Activated T-cell treated with anti-CD3 and anti-CD28 coated beads for 1 hour (primary cell): ENCODE measurements at regions not wholly inside any gene's neighbourhood (a gene's known extent, or its start where the extent isn't known, plus 50 kb on each side); places are given as distances from the start of the nearest gene placed in this dataset.

Source experiments
- DNase-seq: peaks from one replicate; pipeline ENCODE4 v3.0.0-alpha.2; 2020; ENCODE audit warnings: low read depth

DNA sequence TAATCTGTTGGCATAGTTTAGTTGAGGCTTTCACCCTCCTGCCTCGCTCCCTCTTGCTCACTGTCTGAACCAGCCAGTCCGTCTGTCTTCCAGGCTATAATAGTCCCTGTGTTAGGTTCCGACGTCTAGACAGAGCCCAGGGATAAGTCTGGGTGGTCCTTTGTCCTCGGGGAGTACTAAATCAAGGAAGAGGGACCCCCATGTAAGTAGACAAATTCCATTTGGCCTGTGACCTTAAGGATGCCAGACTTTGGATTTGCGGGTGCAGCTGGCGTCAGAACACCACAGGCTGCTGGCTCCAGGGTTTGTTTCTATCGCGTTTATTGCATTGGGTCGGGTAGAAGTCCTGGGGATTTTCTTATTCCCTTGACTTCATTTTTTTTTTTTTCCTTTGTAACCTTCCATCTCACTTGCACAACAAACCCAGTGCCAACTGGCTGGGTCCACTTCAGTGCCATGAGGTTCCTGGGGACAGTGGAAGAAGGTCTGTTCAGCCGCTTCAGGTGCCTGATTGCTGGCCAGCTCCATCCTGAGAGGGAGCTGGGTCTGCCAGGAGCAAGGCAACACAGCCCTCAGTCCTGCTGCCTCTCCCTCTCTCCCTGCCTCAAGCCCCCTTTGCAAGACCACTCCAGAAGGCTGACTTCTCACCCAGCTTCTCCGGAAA is 95.4 kb upstream of the KLHL25 start:
- DNase-seq, result no peak

DNA sequence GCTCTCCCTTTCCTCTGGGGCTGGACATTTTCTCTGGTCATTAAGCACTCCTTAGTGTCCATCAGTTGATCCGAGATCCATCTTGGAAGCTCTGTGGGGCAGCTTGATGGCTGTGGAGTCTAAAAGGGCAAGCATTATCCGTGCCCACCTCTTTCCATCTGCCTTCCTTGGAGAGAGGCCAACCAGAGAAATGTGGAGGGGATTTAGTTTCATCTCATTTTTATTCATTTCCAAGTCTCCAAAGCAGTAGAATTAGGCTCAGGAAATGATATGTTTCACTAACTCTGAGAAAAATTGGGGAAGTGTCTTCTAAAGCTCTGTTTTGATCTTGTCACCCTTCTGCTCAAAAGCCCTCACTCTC is 95.9 kb upstream of the KLHL25 start:
- DNase-seq, result no peak

- DNase-seq, result no peak
Observed at GRCh38 chr15:85891470-85891869, 96.7 kb upstream of the KLHL25 start.

- no peak for DNase-seq
Observed at GRCh38 chr15:85892232-85892631, 97.5 kb upstream of the KLHL25 start.

GRCh38 chr15:85897207-85897894 is 102.6 kb upstream of the KLHL25 start:
- no peak for DNase-seq

DNA sequence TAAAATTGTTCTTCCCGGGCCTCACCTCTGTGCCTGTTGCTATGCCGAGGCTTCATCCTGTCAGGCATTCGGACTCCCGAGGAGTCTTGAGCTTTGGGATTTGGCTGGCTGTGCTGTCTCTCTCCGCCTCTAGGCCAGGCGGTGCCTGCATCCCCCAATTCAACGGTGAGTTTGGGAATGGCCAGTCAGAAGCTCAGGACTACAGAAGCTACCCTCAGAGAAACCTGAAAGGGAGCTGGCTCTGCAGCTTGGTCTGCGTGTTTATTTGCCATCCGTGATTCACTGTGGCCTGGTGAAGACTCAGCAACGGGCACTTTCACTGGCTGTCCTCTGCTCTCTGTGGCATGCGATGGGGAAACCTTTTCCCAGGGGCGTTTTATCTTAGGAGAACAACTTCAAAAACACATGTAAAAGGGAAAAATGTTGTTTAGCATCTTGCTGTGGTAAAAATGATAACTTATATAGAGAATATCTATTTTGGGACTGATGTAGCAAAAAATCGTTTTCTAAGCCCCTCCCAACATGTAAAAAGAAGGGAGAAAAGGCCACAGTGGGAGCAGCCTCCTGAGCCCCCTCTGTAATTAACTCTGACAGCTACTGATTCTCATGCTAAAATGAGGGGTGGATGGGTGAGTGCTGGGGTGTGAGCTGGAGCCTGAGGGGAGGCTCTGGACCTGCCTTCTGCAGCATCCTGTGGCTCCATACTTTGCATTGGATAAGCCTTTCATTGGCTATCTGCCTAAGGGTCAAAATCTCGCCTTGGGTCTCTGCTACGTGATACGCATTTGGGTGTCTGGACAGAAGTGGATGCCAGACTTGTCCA is 103.4 kb upstream of the KLHL25 start:
- DNase-seq, result no peak

DNA sequence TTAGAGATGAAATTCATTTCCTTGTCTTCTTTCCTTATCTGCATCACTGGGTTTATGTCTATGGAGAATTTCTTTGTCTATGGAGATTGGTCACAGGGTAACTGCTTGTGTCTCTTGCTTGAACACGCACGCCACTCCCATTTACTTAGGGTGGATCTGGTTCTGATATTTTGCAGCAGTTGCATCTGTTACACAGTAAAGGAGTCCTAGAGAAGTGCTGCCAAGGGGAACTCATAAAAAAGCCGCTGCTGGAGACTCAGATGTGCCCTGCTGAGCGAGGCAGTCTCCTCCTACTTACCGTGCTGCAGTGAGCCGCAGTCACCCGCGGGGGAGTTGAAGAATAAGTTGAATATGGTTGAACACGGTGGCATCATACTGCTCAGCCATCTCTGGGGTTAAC is 105.2 kb upstream of the KLHL25 start:
- DNase-seq, result no peak

DNA sequence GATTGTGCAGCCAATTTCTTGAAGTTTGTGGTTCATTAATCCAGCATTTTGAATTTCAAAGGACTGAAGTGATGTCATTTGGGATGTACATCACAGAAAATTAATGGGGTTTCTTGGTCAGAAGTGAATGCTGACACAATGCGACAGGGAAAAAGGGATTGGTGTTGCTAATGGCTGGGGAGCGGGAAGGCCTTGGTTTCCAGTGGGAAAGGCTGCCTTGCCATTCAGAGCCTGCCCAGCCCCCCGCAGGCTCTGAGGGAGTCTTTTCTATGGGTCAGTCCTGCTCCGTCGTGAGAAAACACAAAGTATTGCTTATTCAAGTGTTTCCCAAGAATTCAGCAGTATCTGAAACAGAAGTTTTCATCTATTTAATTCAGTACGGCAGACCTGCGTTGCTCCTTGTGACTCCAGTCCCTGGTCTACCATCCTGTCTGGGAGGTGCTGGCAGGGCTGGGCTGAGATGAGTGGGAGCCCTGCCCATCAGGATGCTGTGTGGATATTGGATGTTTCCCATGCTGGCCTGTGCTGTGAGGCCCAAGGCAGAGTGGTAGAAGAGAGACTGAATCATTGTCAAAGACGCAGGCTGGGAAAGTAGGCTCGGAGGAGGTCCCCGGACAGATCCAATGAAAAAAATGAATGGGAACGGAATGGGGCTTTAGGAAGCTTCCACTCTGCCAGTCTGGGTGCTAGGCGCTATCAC is 111.2 kb upstream of the KLHL25 start:
- DNase-seq, result no peak

- DNase-seq, result no peak
Observed at GRCh38 chr15:85906640-85907039, 111.9 kb upstream of the KLHL25 start.

DNA sequence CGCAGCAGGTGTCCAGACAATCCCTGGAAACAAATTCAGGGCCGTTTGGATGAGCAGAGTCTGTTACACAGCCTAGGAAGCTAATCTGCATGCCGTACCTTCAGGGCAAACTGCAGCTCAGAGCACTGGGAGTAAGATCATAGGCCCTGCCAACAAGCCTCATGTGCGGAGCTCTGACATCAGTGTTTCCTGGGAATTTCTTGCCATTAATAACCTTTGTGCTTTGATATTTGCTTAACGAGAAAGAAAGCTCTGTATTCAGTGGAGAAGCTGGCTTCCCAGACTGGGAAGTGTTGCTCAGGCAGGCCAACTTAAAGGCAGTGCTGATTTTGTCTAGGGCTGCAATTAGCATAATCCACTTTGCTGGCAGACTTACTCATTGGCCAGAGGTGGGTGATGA is 116.1 kb upstream of the KLHL25 start:
- DNase-seq, result no peak

DNA sequence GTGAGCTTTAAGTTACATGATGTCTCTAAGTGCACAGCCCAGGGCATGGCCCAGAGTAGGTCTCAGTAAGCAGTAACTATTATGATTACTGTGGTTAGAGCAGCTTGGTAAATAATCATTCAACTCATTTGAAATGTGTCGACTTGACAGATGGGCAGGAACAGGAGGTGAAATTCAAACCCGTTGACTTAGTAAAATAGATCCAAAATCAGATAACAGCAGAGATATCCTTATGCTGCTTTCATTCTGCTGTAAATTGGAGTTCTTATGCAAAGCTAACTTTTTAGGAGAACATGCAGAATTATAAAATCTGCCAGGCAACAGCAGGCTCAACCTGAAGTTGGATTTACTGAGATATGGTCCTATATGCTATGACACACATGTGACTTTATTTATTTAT is 118.7 kb upstream of the KLHL25 start:
- DNase-seq, result no peak

- DNase-seq, result no peak
Observed at GRCh38 chr15:85920956-85921355, 126.2 kb upstream of the KLHL25 start.

- no peak for DNase-seq
Observed at GRCh38 chr15:85924088-85924487, 129.4 kb upstream of the KLHL25 start.

DNA sequence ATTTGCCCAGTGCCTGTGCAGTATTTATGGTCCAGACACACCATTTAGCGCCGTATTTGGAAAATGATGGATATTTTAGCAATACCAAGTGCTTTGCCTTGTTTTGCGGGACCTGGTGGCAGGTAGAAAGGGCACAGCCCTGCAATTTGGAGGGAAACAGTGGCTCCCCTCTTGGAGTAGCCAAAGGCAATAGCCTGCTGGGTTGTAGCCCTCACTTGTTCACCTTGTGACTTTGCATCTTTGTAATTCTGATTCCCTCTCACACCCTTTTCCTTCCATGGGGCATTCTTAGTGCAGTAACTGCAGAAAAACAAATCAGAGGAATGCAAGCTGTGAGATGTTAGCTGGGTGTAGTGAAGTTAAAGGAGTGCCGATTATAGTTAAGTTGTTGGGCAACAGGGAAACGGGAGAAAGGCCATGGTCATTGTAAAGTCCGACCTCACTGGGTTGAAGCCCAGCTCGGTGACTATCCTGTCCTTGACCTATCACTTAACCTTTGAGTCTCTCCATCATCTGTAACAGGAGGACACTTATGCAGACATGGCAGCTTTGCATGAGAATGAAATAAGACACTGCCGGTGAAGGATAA is 131.0 kb upstream of the KLHL25 start:
- DNase-seq, result no peak

GRCh38 chr15:85926834-85927233 is 132.1 kb upstream of the KLHL25 start:
- DNase-seq, result no peak

GRCh38 chr15:85927931-85928537 is 133.3 kb upstream of the KLHL25 start:
- DNase-seq, result no peak

- no peak for DNase-seq
Observed at GRCh38 chr15:85929786-85930185, 135.1 kb upstream of the KLHL25 start.

- no peak for DNase-seq
Observed at GRCh38 chr15:85932391-85932790, 137.7 kb upstream of the KLHL25 start.

DNA sequence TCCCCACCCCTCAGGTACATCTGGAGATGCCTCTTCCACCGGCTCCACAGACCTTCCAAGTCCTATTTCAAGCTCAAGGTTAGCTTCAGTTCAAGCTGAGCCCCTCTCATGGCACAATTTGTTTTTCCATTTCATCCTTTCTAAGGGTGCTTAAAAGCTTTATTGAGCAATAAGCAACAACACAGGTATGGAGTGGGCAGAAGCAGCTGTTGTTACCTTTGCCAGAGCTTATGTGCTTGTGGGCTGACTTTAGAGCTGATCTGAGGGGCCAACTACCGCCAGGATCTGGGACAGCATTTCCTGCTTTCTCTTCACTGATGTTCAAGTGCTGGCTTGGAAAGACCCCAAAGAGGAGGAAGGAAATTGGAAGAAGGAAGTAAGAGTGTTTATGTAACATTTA is 140.0 kb upstream of the KLHL25 start:
- DNase-seq, result no peak

DNA sequence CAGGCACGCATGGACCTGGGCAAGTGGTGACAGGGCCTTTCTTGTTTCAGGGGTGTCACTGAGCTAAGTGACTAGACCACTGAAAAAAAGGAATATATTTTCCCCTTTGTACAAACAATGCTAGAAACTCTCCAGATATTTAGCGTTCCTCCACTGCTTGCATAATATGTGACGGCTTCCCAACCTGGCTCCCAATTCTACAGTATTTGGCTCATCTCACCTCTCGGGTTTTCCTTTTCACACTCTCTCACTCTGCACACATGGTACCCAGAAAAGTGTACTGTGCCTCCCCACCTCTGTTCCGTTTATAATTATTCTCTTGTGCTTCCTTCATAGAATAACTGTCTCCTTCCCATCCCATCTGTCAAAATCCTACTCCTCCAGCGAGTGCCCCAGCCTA is 140.5 kb upstream of the KLHL25 start:
- no peak for DNase-seq

- no peak for DNase-seq
Observed at GRCh38 chr15:85937661-85938060, 142.0 kb upstream of the AGBL1 start.
